ENCODE measurements at regions not wholly inside any gene's neighbourhood (a gene's known extent, or its start where the extent isn't known, plus 50 kb on each side); places are given as distances from the start of the nearest gene placed in this dataset.
"Not testable (repeated sequence)": the region's sequence is repeated elsewhere in the genome, so short reads cannot be mapped to it uniquely, and the experiment has no call there.

DNA sequence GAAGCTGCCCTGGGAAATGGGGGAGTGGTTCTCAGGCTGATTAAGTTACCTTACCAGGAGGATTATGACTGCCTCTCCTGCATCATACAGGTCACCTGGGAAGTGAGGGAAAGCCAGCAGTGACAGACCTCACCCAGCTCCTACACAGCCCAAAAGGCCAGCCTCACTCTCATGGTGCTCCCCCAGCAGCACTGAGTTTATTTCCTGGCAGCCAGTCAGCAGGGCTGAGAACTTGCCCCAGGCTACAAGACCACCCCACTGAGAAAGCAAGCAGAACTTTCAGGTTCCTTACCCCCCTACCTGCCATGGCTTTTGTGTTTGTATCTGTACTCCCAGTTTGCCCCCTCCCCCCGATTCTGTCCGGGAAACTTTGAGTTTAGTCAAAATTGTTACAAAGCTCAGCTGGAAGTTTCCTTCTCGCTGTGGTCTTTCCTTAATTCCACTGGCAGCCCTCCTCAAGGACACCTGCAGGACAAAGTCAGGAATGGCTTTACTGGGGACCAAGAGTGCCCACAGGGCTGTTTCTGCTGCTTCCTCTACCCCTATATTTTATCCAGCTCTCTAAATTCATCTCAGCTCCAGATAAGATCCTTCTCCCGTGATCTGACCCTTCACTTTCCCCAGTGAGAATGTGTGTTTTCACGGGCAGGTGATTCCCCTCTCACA is 649.8 kb upstream of the MBL2 start:
- DNase-seq = no peak

DNA sequence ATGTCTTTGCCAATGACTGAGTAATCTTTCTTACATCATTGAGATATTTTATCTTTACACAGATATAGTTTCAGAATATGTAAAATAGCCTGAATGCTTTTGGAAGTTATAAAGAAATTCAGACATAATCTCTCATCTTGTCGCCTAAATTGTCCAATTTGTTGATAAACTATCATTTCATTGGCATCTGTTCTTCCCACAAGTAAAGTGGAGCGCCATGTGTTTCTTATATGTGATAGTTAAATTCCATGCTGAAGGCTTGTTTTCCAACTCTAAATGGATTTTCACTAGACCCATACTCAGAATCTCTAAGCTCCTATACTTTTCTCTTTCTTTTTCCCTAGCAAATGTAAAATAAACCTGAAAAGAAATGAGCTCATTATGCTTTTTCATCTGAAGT is 640.1 kb upstream of the MBL2 start:
- DNase-seq = no peak

DNA sequence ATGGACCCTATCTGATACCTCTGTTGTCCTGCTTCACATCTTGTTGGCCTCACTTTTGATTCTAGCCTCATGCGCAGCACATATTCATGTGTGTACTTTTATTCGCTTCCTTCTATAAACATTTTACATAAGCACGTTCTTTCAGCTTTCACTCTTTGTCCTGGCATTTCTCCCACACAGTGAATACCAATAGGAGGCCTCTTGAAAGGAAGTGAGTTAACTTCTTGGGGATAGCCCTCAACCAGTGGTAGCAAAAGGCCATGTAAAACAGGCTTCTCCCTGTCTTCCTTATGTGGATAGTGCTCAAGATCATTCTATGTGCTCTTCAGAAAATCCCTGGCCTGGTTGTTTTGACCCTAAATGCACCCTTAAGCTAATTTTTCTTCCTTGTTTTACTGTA is 633.9 kb upstream of the MBL2 start:
- no peak for DNase-seq

DNA sequence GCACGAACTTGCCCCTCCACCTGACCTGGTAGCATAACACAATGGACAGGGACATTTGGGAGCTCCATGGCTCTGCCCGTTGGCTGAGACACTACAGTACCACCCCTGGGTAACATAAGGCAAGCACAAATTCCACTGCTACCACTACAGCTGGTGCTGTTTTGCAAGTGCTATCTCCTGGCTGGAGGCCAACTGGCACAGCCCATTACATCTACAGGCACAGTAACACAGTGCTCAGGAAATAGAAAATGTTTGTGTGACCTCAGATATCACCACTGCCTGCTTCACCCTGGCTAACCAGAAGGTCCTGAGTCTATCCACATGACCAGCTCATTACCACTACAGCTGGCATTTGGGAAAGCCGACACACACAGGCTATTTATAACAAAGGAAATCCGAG is 631.1 kb upstream of the MBL2 start:
- no peak for DNase-seq

DNA sequence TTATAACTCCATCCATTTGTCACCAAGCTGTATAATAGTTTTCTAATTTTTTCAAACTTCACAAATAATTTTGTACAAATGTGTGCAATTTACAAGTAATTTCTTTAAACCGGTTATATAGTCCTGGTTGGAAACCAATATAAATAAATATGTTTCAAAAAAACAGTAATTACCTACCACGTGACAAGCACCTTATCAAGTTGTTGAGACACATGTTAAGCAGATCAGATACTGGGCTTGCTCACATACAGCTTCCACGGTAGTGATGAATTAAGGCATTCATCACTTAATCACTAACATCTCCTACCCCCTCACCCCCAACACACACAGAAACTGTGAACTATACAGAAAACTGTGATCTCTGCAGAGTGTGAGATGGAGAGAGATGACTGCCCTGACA is 630.0 kb upstream of the MBL2 start:
- no peak for DNase-seq

DNA sequence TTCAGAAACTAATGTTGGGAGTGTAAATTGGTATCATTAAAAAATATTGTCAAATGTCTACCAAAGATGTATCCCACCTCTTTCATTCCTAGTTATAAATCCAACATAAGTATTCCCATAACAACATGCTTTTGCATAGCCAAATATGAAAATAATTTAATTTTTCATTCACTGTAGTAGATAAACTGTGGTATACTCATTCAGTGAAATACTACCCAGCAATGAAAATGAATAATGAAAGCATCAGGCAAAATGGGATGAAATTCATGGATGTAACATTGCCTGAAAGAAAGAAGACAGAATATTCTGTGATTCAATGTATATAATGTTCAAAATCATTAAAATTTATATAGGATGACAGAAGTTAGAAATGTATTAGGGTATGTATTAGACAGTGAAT is 629.0 kb upstream of the MBL2 start:
- DNase-seq = no peak

DNA sequence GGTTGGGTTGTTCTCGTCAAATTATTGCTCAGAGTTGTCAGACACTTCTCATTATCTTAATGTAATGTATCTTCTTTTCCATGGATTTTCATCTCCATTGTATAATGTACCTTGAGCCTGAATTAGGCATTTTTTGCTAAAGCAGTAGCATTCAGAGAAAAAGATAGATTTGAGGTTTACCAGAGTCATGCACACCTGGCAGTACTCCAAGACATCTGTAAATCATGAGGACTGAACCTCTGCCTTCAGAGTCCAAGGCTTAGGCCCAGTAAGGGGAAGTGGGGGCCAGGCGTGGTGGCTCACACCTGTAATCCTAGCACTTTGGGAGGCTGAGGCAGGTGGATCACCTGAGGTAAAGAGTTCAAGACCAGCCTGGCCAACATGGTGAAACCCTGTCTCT is 624.3 kb upstream of the MBL2 start:
- no peak for DNase-seq

DNA sequence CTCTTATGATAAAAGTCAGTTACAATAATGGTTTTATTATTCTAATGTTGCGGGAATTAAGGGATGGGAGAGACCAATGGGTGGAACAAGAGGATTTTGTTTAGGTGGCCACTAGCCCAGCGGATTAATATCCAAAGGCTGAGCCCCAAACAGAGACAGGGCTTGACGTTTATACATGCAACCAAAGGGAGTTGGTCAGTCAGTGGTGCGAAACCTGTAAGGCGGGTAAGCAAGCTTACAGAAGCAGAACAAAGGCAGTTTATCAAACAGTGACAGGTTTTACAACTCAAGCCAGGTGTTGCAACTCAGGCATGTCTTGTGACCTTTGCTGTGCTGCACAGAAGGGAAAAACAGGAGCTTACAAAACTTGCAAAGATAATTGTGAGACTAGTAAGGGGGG is 622.9 kb upstream of the MBL2 start:
- DNase-seq = no peak

DNA sequence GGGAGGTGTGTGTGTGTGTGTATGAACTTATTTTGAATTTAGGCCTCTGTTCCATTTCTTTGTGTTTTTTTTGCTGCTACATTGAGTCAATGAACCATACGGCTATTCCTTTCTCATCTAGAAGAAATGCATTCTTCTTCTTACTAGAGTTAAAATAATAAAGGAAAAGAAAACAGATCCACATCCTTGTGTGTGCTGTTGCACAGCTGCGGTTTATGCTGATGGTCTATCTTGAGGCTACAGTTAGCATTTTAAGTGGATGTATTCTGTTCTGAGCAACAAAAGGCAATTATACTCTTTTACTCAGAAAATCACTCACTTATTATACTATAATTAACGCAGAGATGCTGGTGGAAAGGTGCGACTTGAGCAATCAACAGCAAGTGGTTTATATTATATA is 615.0 kb upstream of the MBL2 start:
- DNase-seq = no peak

DNA sequence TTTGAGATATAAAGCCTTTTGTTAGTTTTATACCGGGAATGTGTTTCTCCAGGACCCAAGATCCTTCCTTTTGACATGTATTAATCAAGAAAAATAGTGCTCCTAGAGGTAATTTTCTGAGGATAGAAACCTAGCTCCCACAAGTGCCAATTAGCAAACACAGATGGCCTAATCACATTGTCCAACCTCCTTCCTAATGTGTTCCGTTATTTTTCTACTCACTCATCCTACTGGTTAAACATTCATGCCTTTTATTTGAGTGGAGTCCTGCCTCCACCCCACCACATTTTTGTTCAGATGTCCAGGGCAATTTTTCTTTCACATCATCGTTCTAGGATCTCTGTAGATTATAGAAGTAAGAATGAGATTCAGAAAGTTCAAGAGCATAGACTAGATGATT is 610.0 kb upstream of the MBL2 start:
- no peak for DNase-seq

DNA sequence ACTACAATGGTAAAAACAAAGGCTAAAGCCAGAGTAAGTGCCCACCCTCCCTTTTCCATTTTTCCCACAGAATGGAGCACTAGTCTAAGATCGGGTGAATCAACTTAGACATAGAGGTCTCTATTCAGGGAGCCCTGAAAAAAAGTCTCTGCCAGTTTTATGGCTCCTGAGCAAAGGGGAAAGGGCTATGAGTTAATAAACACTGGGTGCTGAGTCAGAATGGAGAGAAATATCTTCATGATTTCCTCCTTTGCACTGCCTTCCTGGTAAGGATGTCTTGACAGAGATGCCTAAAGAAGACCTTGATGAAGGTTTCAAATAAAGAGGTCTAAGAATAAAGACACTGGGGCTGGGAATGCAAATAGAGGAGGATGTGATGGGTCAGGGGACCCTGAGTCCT is 607.4 kb upstream of the MBL2 start:
- DNase-seq = no peak

DNA sequence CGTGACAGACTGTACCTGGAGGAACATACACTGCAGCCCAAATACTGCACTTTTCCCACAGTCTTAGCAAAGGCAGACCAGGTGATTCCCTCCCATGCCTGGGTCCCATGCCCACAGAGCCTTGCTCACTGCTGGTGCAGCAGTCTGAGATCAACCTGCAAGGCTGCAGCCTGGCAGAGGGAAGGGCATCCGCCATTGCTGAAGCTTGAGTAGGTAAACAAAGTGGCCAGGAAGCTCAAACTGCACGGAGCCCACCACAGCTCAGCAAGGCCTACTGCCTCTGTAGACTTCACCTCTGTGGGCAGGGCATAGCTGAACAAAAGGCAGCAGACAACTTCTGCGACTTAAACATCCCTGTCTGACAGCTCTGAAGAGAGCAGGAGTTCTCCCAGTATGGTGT is 597.8 kb upstream of the MBL2 start:
- DNase-seq = no peak

DNA sequence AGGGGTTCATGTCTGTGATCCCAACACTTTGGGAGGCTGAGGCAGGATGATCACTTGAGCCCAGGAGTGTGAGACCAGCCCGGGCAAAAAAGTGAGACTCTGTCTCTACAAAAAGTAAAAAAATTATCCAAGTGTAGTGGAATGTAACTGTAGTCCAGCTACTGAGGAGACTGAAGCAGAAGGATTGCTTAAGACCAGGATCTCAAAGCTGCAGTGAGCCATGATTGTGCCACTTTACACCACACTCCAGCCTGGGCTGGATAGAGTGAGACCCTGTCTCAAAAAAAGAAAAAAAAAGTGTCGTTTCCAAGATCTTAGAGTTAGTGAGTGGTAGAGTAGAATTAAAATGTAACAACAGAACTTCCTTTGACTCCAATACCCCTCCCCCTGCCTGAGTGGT is 589.4 kb upstream of the MBL2 start:
- no peak for DNase-seq

DNA sequence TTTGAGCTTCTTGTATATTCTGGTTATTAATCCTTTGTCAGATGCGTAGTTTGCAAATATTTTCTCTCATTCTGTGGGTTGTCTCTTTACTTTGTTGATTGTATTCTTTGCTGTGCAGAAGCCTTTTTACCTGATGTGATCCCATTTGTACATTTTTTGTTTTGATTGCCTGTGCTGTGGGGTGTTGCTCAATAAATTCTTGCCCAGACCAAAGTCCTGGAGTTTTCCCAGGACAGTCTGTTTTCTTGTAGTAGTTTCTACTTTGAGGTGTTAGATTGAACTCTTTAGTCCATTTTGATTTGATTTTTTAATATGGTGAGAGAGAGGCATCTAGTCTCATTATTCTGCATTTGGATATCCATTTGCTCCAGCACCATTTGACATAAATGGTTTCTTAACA is 588.7 kb upstream of the MBL2 start:
- no peak for DNase-seq

DNA sequence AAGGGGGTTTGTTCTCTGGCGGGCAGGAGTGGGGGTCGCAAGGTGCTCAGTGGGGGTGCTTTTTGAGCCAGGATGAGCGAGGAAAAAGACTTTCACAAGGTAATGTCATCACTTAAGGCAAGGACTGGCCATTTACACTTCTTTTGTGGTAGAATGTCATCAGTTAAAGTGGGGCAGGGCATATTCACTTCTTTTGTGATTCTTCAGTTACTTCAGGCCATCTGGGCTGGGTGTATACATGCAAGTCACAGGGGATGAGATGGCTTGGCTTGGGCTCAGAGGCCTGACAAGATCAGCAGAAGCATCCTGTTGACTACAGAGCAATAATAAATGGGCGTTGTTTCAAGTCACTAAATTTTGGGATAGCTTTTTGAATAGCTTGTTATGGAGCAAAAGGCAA is 586.4 kb upstream of the MBL2 start:
- not testable (repeated sequence) for DNase-seq

DNA sequence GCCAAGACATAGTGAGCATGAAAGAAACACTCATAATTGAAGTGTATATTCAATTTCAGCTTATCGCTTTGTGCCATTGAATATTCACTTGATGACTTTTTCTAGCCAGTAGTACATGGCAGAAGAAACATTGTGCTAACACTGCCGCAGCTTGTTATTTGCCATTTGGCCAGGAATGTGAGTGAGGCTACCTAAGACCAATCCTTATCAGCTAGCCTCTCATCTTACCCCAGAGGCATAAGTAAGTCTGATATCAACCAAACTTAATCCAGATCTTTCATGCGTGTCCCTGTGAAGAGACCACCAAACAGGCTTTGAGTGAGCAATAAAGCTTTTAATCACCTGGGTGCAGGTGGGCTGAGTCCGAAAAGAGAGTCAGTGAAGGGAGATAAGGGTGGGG is 586.0 kb upstream of the MBL2 start:
- DNase-seq = no peak

DNA sequence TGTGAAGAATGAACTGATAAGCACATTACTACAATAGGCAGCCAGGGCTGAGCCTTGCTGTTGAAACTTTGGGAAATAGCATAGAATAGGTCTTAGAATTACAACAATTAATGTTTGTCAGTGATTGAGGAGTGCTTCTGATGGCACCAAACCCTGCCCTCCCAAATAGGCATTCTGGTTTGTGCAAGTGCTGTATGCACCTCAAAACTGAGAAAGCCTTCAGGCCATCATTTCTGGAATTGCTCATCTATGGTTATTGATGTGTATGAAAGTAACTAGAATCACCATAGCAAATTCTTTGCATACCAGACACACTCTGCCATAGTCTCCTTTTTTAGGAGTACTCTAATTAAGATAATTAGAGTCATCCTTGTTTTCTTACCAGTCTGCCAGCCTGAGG is 585.0 kb upstream of the MBL2 start:
- no peak for DNase-seq

DNA sequence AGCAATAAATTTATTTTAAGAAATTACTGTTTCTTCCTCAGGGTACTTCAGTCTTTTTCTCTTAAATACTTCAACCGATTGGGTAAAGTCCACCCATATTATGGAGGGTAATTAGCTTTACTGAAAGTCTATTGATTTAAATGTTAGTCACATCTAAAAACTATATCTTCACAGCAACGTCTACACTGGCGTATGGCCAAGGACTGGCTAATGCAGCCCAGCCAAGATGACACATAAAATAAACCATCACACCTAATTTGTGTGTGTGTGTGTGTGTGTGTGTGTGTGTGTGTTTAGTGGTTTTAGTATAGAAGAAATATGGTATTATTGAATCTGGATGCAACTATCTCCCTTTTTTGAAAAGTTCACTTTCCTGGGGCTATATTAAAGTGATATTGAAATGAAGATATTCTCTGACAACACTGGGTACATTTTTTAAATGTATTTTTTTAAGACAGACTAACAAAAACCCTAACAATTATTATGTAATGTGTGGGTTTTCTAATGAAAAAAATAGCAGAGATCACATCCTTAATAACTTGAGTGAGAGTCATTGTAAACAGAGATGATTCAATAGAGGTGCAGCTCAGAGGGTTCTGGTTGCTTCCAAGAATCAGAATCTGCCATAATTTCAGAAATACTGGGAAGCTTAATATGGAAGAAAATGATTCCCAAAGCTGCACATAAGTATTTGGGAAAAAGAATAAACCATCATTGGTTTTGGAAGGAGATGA is 584.2 kb upstream of the MBL2 start:
- DNase-seq = no peak

DNA sequence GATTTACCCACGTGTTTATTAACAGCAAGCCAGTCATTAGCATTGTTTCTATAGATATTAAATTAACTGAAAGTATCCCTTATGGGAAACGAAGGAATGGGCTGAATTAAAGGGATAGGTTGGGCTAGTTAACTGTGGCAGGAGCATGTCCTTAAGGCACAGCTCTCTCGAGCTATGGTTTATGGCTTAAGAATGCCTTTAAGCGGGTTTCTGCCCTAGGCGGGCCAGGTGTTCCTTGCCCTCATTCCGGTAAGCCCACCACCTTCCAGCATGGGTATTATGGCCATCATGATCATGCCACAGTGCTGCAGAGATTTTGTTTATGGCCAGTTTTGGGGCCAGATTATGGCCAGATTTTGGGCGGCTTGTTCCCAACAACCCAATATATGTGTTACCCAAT is 569.9 kb upstream of the MBL2 start:
- DNase-seq = not testable (repeated sequence)

DNA sequence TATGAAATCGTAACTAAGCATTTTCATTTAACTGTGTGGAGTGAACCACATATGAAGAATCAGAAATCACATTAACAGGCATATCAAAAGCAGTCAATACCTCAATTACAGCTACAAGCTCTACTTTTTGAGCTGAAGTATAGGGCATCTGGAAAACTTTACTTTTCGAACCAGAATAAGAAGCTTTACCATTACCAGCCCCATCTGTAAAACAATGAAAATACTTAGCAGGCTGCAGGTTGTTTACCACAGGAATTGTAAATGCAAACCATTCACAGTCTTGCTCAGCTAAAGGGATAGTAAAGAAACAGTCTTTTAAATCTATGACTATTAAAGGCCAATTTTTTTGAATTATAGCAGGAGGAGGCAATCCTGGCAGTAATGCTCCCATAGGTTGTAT is 565.6 kb upstream of the MBL2 start:
- not testable (repeated sequence) for DNase-seq

DNA sequence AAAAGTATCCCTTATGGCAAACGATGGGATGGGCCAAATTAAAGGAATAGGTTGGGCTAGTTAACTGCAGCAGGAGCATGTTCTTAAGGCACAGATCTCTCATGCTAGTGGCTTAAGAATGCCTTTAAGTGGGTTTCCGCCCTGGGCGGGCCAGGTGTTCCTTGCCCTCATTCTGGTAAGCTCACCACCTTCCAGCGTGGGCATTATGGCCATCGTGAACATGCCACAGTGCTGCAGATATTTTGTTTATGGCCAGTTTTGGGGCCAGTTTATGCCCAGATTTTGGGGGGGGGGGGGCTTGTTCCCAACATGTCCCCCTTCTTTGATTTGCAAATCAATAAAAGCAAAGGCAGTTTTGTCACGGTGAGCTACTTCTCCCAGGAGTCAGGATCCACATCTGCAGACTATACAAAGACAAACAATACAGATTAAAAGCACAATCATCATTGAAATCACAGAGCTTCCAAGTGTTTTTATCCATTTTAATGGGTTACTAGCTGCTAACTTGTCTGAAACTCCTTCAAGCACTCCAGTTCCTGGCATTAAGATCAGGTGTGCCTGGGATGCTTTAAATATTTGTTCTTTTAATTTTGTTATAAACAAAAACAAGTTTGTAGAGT is 563.3 kb upstream of the MBL2 start:
- not testable (repeated sequence) for DNase-seq

DNA sequence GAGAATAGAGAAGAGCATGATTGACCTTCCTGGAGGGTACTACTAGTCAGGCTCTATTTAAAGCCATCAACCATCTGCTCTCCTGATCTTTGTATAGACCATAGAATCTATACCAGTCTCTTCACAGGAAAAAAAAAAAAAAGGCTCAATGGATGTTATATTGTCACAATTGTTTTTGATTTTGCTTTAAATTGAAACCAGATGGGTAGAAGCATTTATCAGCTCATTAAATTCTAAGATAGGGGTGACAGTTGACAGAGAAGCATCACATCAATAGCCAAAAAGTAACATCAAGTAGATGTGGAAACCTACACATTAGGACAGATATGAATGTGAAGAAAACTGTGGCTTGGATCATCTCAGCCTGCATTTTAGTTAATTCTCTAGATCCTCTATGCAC is 558.9 kb upstream of the MBL2 start:
- DNase-seq = no peak

DNA sequence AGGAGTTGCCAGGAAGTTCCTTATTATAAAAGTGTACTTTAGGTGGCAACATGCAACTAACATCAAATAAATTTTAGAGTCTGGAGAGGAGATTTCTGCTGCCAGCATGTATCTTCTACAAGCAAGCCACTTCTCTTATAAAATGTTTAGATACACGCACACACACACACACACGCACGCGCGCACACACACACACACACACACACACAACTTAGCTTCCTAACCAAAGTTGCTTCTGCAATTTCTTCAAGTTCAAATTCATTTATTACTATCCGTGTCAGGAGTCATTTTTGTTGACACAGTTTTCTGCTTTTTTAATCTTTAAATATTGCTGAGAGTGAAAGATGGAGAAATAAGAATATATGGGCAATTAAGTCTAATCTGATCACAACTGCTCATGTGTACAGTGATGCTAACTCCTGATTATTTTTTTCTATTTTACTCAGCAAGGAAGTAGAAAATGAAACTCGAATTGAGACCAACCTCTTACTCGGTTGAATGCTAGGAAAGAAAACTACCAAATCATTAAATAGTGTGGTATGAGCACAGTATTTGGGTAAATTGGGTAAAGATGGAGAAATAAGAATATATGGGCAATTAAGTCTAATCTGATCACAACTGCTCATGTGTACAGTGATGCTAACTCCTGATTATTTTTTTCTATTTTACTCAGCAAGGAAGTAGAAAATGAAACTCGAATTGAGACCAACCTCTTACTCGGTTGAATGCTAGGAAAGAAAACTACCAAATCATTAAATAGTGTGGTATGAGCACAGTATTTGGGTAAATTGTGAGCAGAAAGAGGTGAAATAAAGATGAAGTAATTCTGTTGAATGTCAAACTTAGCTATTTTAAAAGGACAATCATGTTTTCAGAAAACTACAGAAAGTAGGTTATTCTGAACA is 554.1 kb upstream of the MBL2 start:
- DNase-seq = not testable (repeated sequence)

DNA sequence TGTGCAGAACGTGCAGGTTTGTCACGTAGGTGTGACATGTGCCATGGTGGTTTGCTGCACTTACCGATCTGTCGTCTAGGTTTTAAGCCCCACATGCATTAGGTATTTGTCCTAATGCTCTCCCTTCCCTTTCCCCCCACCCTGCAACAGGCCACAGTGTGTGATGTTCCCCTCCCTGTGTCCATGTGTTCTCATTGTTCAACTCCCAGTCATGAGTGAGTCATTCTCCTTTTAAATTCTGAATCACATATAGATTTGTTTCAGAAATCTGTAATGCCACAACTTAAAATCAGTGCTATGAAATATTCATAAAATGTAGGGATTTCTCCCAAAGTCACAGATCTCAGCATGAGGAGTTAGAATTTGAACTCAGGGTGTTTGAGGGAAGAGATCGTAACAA is 552.5 kb upstream of the MBL2 start:
- no peak for DNase-seq

Measured in CD4-positive, alpha-beta T cell treated with Interleukin-1 beta for 1 hour (primary cell).